Parathyroid adenoma (tissue), 2 donors: ENCODE measurements at regions not wholly inside any gene's neighbourhood (a gene's known extent, or its start where the extent isn't known, plus 50 kb on each side); places are given as distances from the start of the nearest gene placed in this dataset.

ENCODE experiments used
- H2AFZ ChIP-seq: fragments of 300-600 bp; sonication (generic); one replicate; pipeline ENCODE4 v1.7.0; 2017; ENCODE audit warnings: antibody characterized with exemption, mild to moderate bottlenecking
- H3K27ac ChIP-seq: fragments of 300-600 bp; sonication (generic); one replicate; pipeline ENCODE4 v1.7.0; 2017
- H3K27me3 ChIP-seq: fragments of 300-600 bp; sonication (generic); one replicate; pipeline ENCODE4 v1.7.0; 2017; ENCODE audit warnings: low read length; ENCODE audit not compliant: control insufficient read depth, insufficient read depth
- H3K36me3 ChIP-seq: fragments of 300-600 bp; sonication (generic); one replicate; pipeline ENCODE4 v1.7.0; 2017; ENCODE audit warnings: low read length; ENCODE audit not compliant: control insufficient read depth, insufficient read depth
- H3K4me1 ChIP-seq: fragments of 300-600 bp; sonication (generic); one replicate; pipeline ENCODE4 v1.7.0; 2017; ENCODE audit warnings: control low read depth
- H3K4me2 ChIP-seq: fragments of 300-600 bp; sonication (generic); one replicate; pipeline ENCODE4 v1.7.0; 2017; ENCODE audit warnings: low read length
- H3K4me3 ChIP-seq: fragments of 300-600 bp; sonication (generic); one replicate; pipeline ENCODE4 v1.7.0; 2017; ENCODE audit warnings: low read depth, low read length
- H3K79me2 ChIP-seq: fragments of 300-600 bp; sonication (generic); one replicate; pipeline ENCODE4 v1.7.0; 2017; ENCODE audit warnings: control low read depth
- H3K9ac ChIP-seq: fragments of 300-600 bp; sonication (generic); one replicate; pipeline ENCODE4 v1.7.0; 2017; ENCODE audit warnings: mild to moderate bottlenecking
- H3K9me3 ChIP-seq: fragments of 300-600 bp; sonication (generic); one replicate; pipeline ENCODE4 v1.7.0; 2017; ENCODE audit warnings: low read length; ENCODE audit not compliant: control insufficient read depth
- CTCF ChIP-seq: fragments of 300-600 bp; sonication (generic); IDR thresholded peaks from one replicate; pipeline ENCODE4 v1.7.0; 2017; ENCODE audit warnings: antibody characterized with exemption, mild to moderate bottlenecking
- donor health status: primary hyperparathyroidism.

- H3K79me2 ChIP-seq = no peaks in the 10 kb centered on the region
These were observed 668.0 kb downstream of the LTN1 start for GRCh38 chr21:28324690-28325089.

GRCh38 chr21:28317177-28317950 lies 675.3 kb downstream of the LTN1 start:
- Histone ChIP-seq H3K4me1 (no peaks in the 10 kb centered on the region), H3K79me2 (no peaks in the 10 kb centered on the region), H3K9ac (no peak overlapping the region), H3K4me2 (no peak overlapping the region), H3K27ac (no peak overlapping the region), H3K36me3 (no peaks in the 10 kb centered on the region), H3K4me3 (no peak overlapping the region), H3K27me3 (no peaks in the 10 kb centered on the region), H3K9me3 (no peaks in the 10 kb centered on the region), H2AFZ (no peak overlapping the region)
- TF ChIP-seq CTCF = no peak

More at GRCh38 chr21:28324690-28325089, 668.0 kb downstream of the LTN1 start:
- Histone ChIP-seq H3K9ac (no peak overlapping the region), H3K27ac (no peak overlapping the region), H2AFZ (no peak overlapping the region), H3K36me3 (no peaks in the 10 kb centered on the region), H3K4me3 (no peak overlapping the region), H3K27me3 (no peaks in the 10 kb centered on the region), H3K4me2 (no peak overlapping the region), H3K4me1 (no peaks in the 10 kb centered on the region), H3K9me3 (no peaks in the 10 kb centered on the region)
- no peak for TF ChIP-seq CTCF

- Histone ChIP-seq H3K9ac (no peak overlapping the region), H3K79me2 (no peaks in the 10 kb centered on the region), H3K4me3 (no peak overlapping the region), H3K9me3 (no peaks in the 10 kb centered on the region), H3K36me3 (no peaks in the 10 kb centered on the region), H2AFZ (no peak overlapping the region), H3K4me1 (no peaks in the 10 kb centered on the region), H3K27ac (no peak overlapping the region), H3K4me2 (no peak overlapping the region), H3K27me3 (no peaks in the 10 kb centered on the region)
- TF ChIP-seq CTCF = no peak
These were observed 681.1 kb downstream of the LTN1 start for GRCh38 chr21:28311411-28312190.

GRCh38 chr21:28310711-28311110 lies 682.0 kb downstream of the LTN1 start:
- Histone ChIP-seq H3K9me3 (no peaks in the 10 kb centered on the region), H3K4me3 (no peak overlapping the region), H3K27ac (no peak overlapping the region), H2AFZ (no peak overlapping the region), H3K9ac (no peak overlapping the region), H3K36me3 (no peaks in the 10 kb centered on the region), H3K4me2 (no peak overlapping the region), H3K4me1 (no peaks in the 10 kb centered on the region), H3K79me2 (no peaks in the 10 kb centered on the region), H3K27me3 (no peaks in the 10 kb centered on the region)
- no peak for TF ChIP-seq CTCF
